GM12872 (cell line): ENCODE measurements at regions not wholly inside any gene's neighbourhood (a gene's known extent, or its start where the extent isn't known, plus 50 kb on each side); places are given as distances from the start of the nearest gene placed in this dataset.

Experiments
- CTCF ChIP-seq: IDR thresholded peaks from 3 replicates; pipeline ENCODE4 v1.5.1; 2011; ENCODE audit warnings: low read depth, mild to moderate bottlenecking, low read length, moderate library complexity; ENCODE audit not compliant: insufficient read depth

- TF ChIP-seq CTCF = no peak
Observed at GRCh38 chr4:136186650-136187049, 1345.6 kb downstream of the PCDH18 start.

- 0 out of 3 replicates have a peak, but pooled peaks have one; percentile 2 for TF ChIP-seq CTCF
Observed at GRCh38 chr4:136183513-136183912, 1348.8 kb downstream of the PCDH18 start.

- no peak for TF ChIP-seq CTCF
Observed at GRCh38 chr4:136156947-136157346, 1375.3 kb downstream of the PCDH18 start.

GRCh38 chr4:136150046-136150445, 1382.2 kb downstream of the PCDH18 start:
- no peak for TF ChIP-seq CTCF

- no peak for TF ChIP-seq CTCF
Observed at GRCh38 chr4:136136601-136137000, 1395.7 kb downstream of the PCDH18 start.

- TF ChIP-seq CTCF = no peak
Observed at GRCh38 chr4:136124251-136124745, 1408.0 kb downstream of the PCDH18 start.

GRCh38 chr4:136121426-136121825, 1410.9 kb downstream of the PCDH18 start:
- no peak for TF ChIP-seq CTCF
